ENCODE measurements at regions not wholly inside any gene's neighbourhood (a gene's known extent, or its start where the extent isn't known, plus 50 kb on each side); places are given as distances from the start of the nearest gene placed in this dataset.

GRCh38 chr14:96747006-96747405, 50.2 kb upstream of the VRK1 start:
- WGBS = 77% methylated on average over 13 of the region's 13 CpGs
- Histone ChIP-seq H3K9me3 (ENCODE audit: control insufficient read depth in 4 of 4, low read length in 3 of 4) (no peaks in the 10 kb centered on the region), H3K4me3 (ENCODE audit: low read depth in 1 of 3, low read length in 3 of 3) (no peak overlapping the region), H3K27ac (ENCODE audit: low read depth in 1 of 2, low read length in 2 of 2) (no peak overlapping the region), H3K4me1 (ENCODE audit: control insufficient read depth in 4 of 4, insufficient read depth in 4 of 4, low read length in 3 of 4) (no peaks in the 10 kb centered on the region), H3K9ac (ENCODE audit: low read depth in 1 of 2, low read length in 2 of 2) (no peak overlapping the region), H3K36me3 (ENCODE audit: control insufficient read depth in 4 of 4, insufficient read depth in 3 of 4, low read depth in 1 of 4, low read length in 3 of 4) (no peaks in the 10 kb centered on the region), H3K27me3 (ENCODE audit: control insufficient read depth in 4 of 4, insufficient read depth in 4 of 4, low read length in 3 of 4) (peaks cover 0 to 7% (median 2%) of the 10 kb centered on the region in 4 donors)
- no peak for DNase-seq (ENCODE audit: low spot score)
- TF ChIP-seq RAD21 (IDR thresholded peaks at IDR 0.05) = no peak
